Naive thymus-derived CD4-positive, alpha-beta T cell (primary cell): ENCODE measurements at regions not wholly inside any gene's neighbourhood (a gene's known extent, or its start where the extent isn't known, plus 50 kb on each side); places are given as distances from the start of the nearest gene placed in this dataset.

Source experiments
- ATAC-seq: fragments of 150-1000 bp; cut with Tn5 transposase; 2 replicates; pipeline ENCODE4 v1.10.0; 2021; ENCODE audit warnings: mild to moderate bottlenecking, moderate library complexity
- CTCF ChIA-PET: fragments of 350-600 bp; sonication (Branson Sonifier 250); formaldehyde crosslinking; loops from one replicate; lab custom pipeline; 2021; ENCODE audit warnings: antibody characterized with exemption; lab: Charles Lee
- POLR2A ChIA-PET: fragments of 350-600 bp; sonication (Branson Sonifier 250); formaldehyde crosslinking; loops from one replicate; lab custom pipeline; 2021; ENCODE audit warnings: antibody characterized with exemption, inconsistent platforms; lab: Charles Lee
- DNase-seq, 9 donors: peaks; one replicate each; pipeline versions ENCODE4 v3.0.0 to v3.0.0-alpha.2; 2020 to 2022; ENCODE audit warnings: mixed read lengths in 1 of 9
- H3K27ac ChIP-seq: one replicate; pipeline ENCODE4 v1.7.0; 2013; ENCODE audit warnings: mild to moderate bottlenecking, low read depth, low read length, moderate library complexity
- H3K27me3 ChIP-seq, 2 donors: one replicate each; pipeline ENCODE4 v1.7.0; 2013; ENCODE audit warnings: low read length in 2 of 2, mild to moderate bottlenecking in 2 of 2, moderate library complexity in 2 of 2; ENCODE audit not compliant: control insufficient read depth in 2 of 2, insufficient read depth in 2 of 2
- H3K36me3 ChIP-seq, 3 experiments: 1 replicate in 2 of 3; 2 replicates in 1 of 3; pipeline ENCODE4 v1.7.0; 2013; ENCODE audit warnings: low read length in 3 of 3, mild to moderate bottlenecking in 3 of 3, moderate library complexity in 1 of 3; ENCODE audit not compliant: insufficient read depth in 3 of 3, control insufficient read depth in 2 of 3
- H3K4me1 ChIP-seq, 2 donors: one replicate each; pipeline ENCODE4 v1.7.0; 2013; ENCODE audit warnings: low read length in 2 of 2, mild to moderate bottlenecking in 2 of 2, moderate library complexity in 1 of 2; ENCODE audit not compliant: control insufficient read depth in 2 of 2, insufficient read depth in 2 of 2
- H3K4me3 ChIP-seq: 2 replicates; pipeline ENCODE4 v1.7.0; 2013; ENCODE audit warnings: mild to moderate bottlenecking, low read length
- H3K9me3 ChIP-seq, 3 experiments: 1 replicate in 2 of 3; 2 replicates in 1 of 3; pipeline ENCODE4 v1.7.0; 2013; ENCODE audit warnings: low read length in 3 of 3; ENCODE audit not compliant: control insufficient read depth in 2 of 3
- H3K27ac Mint-ChIP-seq, 9 donors: one replicate each; pipeline ENCODE4 v1.8.0; 2020 to 2022; ENCODE audit warnings: mixed read lengths in 9 of 9, mild to moderate bottlenecking in 8 of 9, moderate library complexity in 5 of 9, inconsistent platforms in 2 of 9
- H3K27me3 Mint-ChIP-seq, 5 donors: one replicate each; pipeline ENCODE4 v1.8.0; 2021 to 2022; ENCODE audit warnings: mixed read lengths in 5 of 5, mild to moderate bottlenecking in 1 of 5
- H3K36me3 Mint-ChIP-seq, 5 donors: one replicate each; pipeline ENCODE4 v1.8.0; 2020 to 2022; ENCODE audit warnings: mixed read lengths in 5 of 5, mild to moderate bottlenecking in 3 of 5, inconsistent platforms in 1 of 5
- H3K4me1 Mint-ChIP-seq, 7 donors: one replicate each; pipeline ENCODE4 v1.8.0; 2020 to 2022; ENCODE audit warnings: mixed read lengths in 7 of 7, mild to moderate bottlenecking in 3 of 7, inconsistent platforms in 1 of 7
- H3K4me3 Mint-ChIP-seq, 10 donors: one replicate each; pipeline ENCODE4 v1.8.0; 2020 to 2022; ENCODE audit warnings: mild to moderate bottlenecking in 10 of 10, mixed read lengths in 10 of 10, moderate library complexity in 6 of 10, inconsistent platforms in 2 of 10
- H3K9me3 Mint-ChIP-seq, 11 donors: one replicate each; pipeline ENCODE4 v1.8.0; 2020 to 2022; ENCODE audit warnings: mixed read lengths in 11 of 11, mild to moderate bottlenecking in 4 of 11, inconsistent platforms in 1 of 11, moderate library complexity in 1 of 11
- intact Hi-C, 2 donors: fragments of 100-400 bp; cut with micrococcal nuclease; formaldehyde crosslinking; loops; one replicate each; pipeline ENCODE4 v1.15.1; 2023

GRCh38 chr4:176864238-176864637 is 71.5 kb upstream of the VEGFC start:
- H3K4me1 Mint-ChIP-seq, result no peaks in the 10 kb centered on the region
- H3K4me3 ChIP-seq, result no peak overlapping the region
- H3K36me3 ChIP-seq, result no peaks in the 10 kb centered on the region
- intact Hi-C loops, result no loop called here
- no peak overlapping the region for H3K27ac ChIP-seq
- ATAC-seq (no peak), DNase-seq (no peak)
- H3K9me3 ChIP-seq, result no peaks in the 10 kb centered on the region
- H3K27me3 Mint-ChIP-seq, result no peaks in the 10 kb centered on the region
- H3K9me3 Mint-ChIP-seq, result peaks cover 0 to 18% (median 4%) of the 10 kb centered on the region in 11 donors
- no peak overlapping the region for H3K4me3 Mint-ChIP-seq
- ChIA-PET CTCF (no interaction called here), POLR2A (no interaction called here)
- no peak overlapping the region for H3K27ac Mint-ChIP-seq
- H3K27me3 ChIP-seq, result no peaks in the 10 kb centered on the region
- H3K36me3 Mint-ChIP-seq, result no peaks in the 10 kb centered on the region
- H3K4me1 ChIP-seq, result no peaks in the 10 kb centered on the region

DNA sequence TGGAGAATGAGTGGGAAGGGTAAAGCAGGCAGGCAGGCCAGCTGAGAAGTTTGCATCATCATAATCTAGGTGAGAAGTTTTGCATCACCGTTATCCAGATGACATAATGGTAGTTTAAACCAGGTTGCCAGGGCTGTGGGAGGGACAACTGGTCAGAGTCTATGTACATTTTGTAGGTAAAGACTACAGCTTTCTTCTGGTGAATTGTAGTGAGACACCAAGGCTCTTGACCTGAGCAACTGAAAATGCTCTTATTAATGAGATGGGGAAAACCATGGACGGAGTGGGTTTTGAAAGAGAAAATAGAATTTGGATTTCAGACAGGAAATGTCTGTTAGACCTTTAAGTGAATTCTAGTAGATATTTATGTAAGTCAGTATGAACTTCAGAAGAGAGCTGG is 76.0 kb upstream of the VEGFC start:
- H3K27ac Mint-ChIP-seq, result no peak overlapping the region
- Histone ChIP-seq H3K4me3 (no peak overlapping the region), H3K27me3 (no peaks in the 10 kb centered on the region), H3K36me3 (no peaks in the 10 kb centered on the region), H3K9me3 (no peaks in the 10 kb centered on the region), H3K27ac (no peak overlapping the region), H3K4me1 (no peaks in the 10 kb centered on the region)
- no peaks in the 10 kb centered on the region for H3K4me1 Mint-ChIP-seq
- ChIA-PET POLR2A (no interaction called here), CTCF (no interaction called here)
- peaks cover 2 to 7% (median 3%) of the 10 kb centered on the region in 11 donors for H3K9me3 Mint-ChIP-seq
- H3K27me3 Mint-ChIP-seq, result no peaks in the 10 kb centered on the region
- ATAC-seq (no peak), DNase-seq (no peak)
- intact Hi-C loops, result no loop called here
- H3K36me3 Mint-ChIP-seq, result no peaks in the 10 kb centered on the region
- no peak overlapping the region for H3K4me3 Mint-ChIP-seq

DNA sequence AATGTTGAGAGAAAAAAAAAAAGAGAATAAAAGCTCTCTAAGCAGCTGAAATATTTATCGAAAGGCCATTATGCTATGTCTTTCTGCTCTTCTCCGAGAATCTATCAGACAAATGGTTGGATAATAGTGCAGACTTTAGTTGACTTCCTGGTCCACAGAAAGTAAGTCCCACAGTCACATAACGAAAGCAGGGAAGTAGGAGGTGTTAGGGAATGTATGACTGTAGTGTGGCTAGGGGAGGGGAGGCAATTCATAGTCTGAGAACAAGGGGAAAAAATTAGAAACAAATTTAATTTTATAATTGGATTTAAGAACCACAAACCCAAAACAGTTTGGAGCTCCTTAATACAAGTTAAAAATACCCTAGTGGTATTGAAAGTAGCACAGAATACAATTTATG is 79.7 kb upstream of the VEGFC start:
- intact Hi-C loops, result no loop called here
- Mint-ChIP-seq H3K9me3 (peaks cover 2 to 12% (median 4%) of the 10 kb centered on the region in 11 donors), H3K27me3 (no peaks in the 10 kb centered on the region), H3K4me3 (no peak overlapping the region), H3K4me1 (no peaks in the 10 kb centered on the region), H3K36me3 (no peaks in the 10 kb centered on the region), H3K27ac (no peak overlapping the region)
- POLR2A ChIA-PET, result no interaction called here
- Histone ChIP-seq H3K27me3 (no peaks in the 10 kb centered on the region), H3K27ac (no peak overlapping the region), H3K4me1 (no peaks in the 10 kb centered on the region), H3K4me3 (no peak overlapping the region), H3K36me3 (no peaks in the 10 kb centered on the region), H3K9me3 (no peaks in the 10 kb centered on the region)
- CTCF ChIA-PET, result no interaction called here
- DNase-seq (no peak), ATAC-seq (no peak)

- peaks cover 0 to 12% (median 5%) of the 10 kb centered on the region in 11 donors for H3K9me3 Mint-ChIP-seq
These were observed 82.2 kb upstream of the VEGFC start for GRCh38 chr4:176874721-176875445.

GRCh38 chr4:176875446-176875930 is 82.8 kb upstream of the VEGFC start:
- no peak overlapping the region for H3K27ac ChIP-seq
- Mint-ChIP-seq H3K4me1 (no peaks in the 10 kb centered on the region), H3K27me3 (no peaks in the 10 kb centered on the region), H3K9me3 (peaks cover 0 to 6% (median 3%) of the 10 kb centered on the region in 11 donors), H3K36me3 (no peaks in the 10 kb centered on the region), H3K27ac (no peak overlapping the region), H3K4me3 (no peak overlapping the region)
- CTCF ChIA-PET, result no interaction called here
- ATAC-seq (no peak), DNase-seq (no peak)
- no peak overlapping the region for H3K4me3 ChIP-seq
- POLR2A ChIA-PET, result no interaction called here
- intact Hi-C loops, result no loop called here
- no peaks in the 10 kb centered on the region for H3K27me3 ChIP-seq
- no peaks in the 10 kb centered on the region for H3K36me3 ChIP-seq
- H3K4me1 ChIP-seq, result no peaks in the 10 kb centered on the region
- no peaks in the 10 kb centered on the region for H3K9me3 ChIP-seq

More at GRCh38 chr4:176874721-176875445, 82.2 kb upstream of the VEGFC start:
- Histone ChIP-seq H3K4me3 (no peak overlapping the region), H3K27ac (no peak overlapping the region), H3K4me1 (no peaks in the 10 kb centered on the region), H3K9me3 (no peaks in the 10 kb centered on the region), H3K27me3 (no peaks in the 10 kb centered on the region), H3K36me3 (no peaks in the 10 kb centered on the region)
- H3K27ac Mint-ChIP-seq, result no peak overlapping the region
- H3K4me3 Mint-ChIP-seq, result no peak overlapping the region
- H3K4me1 Mint-ChIP-seq, result no peaks in the 10 kb centered on the region
- H3K27me3 Mint-ChIP-seq, result no peaks in the 10 kb centered on the region
- POLR2A ChIA-PET, result no interaction called here
- no peaks in the 10 kb centered on the region for H3K36me3 Mint-ChIP-seq
- CTCF ChIA-PET, result no interaction called here
- no peak for ATAC-seq
- intact Hi-C loops, result no loop called here
- DNase-seq, result no peak

DNA sequence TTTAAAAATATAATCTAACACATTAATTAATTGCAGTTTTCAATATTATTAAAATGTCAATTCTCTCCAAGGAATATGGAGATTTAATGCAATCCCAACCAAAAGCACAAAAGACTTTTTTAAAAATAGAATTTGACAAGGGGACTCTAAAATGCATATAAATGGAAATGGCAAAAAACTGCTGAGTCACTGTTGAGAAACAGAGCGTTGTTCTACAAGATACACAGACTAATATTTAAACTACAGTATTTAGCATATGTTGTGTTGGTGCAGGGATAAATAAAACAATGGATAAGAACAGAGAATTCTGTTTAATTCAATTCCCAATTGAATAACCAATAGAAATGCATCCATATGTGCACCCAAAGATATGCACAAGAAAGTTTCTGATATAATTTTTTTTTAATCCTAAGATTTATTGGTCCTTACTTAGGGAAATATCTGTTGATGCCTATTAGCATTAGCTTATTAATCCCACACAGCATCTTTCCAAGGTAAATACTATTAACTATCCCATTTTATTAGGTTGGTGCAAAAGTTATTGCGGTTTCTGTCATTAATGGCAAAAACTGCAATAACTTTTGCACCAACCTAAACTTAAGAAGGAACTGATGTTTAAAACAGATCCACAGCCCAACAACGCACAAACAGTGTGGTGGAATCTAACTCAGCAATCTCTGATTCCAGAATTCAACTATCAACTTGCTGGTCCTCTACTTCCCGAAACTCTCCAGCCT is 86.8 kb upstream of the VEGFC start:
- Histone ChIP-seq H3K36me3 (no peaks in the 10 kb centered on the region), H3K27me3 (no peaks in the 10 kb centered on the region), H3K9me3 (no peaks in the 10 kb centered on the region), H3K4me1 (no peaks in the 10 kb centered on the region), H3K4me3 (no peak overlapping the region), H3K27ac (no peak overlapping the region)
- Mint-ChIP-seq H3K4me1 (no peaks in the 10 kb centered on the region), H3K27ac (no peak overlapping the region), H3K36me3 (no peaks in the 10 kb centered on the region), H3K4me3 (no peak overlapping the region), H3K27me3 (no peaks in the 10 kb centered on the region), H3K9me3 (peaks cover 0 to 10% (median 0%) of the 10 kb centered on the region in 11 donors)
- ChIA-PET CTCF (no interaction called here), POLR2A (no interaction called here)
- intact Hi-C loops, result no loop called here
- DNase-seq (no peak), ATAC-seq (no peak)
